ENCODE measurements at regions not wholly inside any gene's neighbourhood (a gene's known extent, or its start where the extent isn't known, plus 50 kb on each side); places are given as distances from the start of the nearest gene placed in this dataset.

- DNase-seq: no peak
Observed at GRCh38 chr6:93592417-93592816, 173.1 kb upstream of the EPHA7 start.

GRCh38 chr6:93586306-93586705, 166.9 kb upstream of the EPHA7 start:
- DNase-seq: no peak

- DNase-seq: no peak
Observed at GRCh38 chr6:93584300-93584699, 164.9 kb upstream of the EPHA7 start.

DNA sequence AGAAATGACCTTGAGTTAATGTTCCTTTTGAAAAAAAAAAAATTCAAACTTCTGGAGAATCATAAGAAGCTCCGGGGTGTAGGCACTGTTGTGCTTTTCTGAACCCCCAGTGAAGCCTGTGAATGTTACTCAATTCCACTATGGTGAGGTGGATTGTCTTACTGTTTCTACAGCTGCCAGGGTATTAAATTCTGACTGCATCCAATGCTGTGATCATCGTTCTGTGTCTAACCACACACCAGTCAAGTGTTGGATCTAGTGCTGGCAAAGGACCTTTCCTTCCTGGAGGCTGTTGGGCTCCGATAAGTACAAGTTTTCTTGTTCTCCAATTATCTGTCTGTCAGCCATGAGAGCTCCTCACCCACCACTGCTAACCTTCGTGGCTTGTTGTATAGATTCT, 162.0 kb upstream of the EPHA7 start:
- no peak for DNase-seq

- no peak for DNase-seq
Observed at GRCh38 chr6:93580446-93580845, 161.1 kb upstream of the EPHA7 start.

DNA sequence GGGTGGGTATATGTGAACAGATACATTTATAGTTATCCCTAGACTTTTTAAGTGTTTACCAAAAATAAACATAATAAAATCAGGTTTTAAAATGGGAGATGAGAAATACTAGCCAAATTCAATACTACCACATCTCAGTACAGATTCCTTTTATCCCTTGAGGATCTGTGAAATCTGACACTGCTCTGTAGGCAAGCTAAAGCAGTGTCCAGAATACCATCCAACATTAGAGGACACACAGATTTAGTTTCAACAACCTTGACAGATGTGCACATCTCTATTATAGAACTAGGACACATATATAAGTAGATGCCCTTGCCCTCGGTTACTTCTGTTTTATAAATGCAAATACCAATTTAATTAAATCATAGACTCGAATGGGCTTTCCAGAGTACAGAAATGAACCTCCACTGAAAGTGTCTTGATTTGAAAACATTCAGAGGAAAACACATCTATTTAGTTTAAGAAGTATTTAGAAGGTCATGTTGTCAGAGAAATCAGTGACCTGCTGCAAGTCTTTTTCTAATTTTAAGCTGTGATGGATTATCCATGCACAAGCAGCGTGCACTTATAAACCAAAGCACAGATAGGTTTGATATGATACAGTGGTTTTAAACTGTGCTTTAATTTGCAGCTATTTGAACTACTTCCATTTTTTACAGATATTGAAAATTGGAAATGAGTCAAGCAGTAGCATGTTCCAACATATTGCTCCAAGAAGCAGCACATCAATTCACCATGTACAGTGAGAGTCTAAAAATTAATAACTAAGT, 156.3 kb upstream of the EPHA7 start:
- no peak for DNase-seq

DNA sequence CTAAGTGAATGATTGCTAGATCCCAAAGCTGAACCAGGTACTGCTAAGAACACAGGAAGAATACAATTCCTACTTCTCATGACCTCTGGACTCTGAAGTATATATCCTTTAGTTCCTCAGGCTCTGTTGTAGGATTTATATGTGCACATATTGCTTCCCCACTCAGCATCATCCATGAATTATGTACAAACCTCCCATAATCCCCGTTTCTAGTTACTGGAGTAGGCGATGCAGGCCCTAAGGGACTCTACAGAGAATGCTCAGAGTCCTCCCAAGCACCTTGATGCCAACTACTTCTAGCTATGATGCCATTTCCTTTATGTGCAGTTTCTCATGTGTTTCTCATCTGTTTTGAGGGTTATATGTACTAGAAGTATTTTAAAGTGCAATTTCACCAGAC, 154.9 kb upstream of the EPHA7 start:
- DNase-seq: no peak

DNA sequence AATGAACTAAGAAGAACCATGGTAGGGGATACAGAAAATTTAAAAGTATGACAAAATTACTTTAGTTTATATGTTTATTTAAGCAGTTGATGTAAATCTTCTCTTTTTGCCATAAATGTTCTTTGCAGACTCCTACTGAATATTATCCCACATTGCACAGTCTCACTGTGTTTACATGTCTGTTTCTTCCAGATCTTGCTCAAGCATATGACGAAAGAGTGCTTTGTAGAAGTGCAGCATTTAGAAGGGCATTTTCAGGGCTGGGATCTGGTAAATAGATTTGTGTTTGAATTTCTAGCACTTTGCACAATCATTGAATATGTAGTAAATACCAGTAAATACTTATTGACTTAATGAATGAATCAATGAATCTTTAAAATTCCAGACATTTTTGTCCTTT, 152.0 kb upstream of the EPHA7 start:
- no peak for DNase-seq

- no peak for DNase-seq
Observed at GRCh38 chr6:93568169-93568568, 148.8 kb upstream of the EPHA7 start.

- DNase-seq: no peak
Observed at GRCh38 chr6:93567164-93567563, 147.8 kb upstream of the EPHA7 start.

DNA sequence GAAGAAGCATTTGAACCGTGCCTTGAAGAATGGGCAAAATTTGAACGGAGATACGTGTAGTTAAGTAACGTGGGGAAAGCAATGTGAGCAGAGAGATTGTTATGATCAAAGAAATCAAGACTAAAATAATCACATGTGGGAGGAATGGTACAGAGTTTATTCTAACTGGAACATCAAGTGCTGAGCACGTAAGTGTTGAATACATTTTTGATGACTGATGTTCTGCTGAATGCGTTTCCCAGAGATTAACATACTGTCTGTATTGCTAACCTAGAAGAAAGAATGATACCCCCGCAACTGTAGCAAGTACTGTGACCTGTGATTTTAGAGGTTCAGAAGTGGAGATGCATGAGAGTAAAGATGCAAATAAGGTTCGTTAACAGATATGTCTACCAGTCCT, 146.9 kb upstream of the EPHA7 start:
- DNase-seq: no peak

DNA sequence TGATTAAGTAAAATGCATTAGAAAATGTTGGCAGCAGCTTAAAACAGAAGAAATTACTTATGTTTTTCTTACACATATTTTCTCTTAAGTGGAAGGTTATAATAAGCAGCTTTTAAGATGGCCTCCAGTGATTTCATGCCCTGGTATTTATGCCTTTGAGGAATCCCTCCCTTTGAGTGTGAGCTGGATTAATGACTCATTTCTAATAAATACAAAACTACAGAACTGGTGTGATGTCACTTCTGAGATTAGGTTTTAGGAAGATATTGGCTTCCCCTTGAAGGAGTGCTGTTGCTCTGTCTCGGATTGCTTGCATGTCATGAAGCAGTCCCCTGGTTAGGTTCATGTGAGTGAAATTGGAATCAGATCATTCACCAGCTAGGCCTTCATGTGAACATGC, 143.2 kb upstream of the EPHA7 start:
- peak; percentile 9 for DNase-seq

- DNase-seq: no peak
Observed at GRCh38 chr6:93555292-93555691, 135.9 kb upstream of the EPHA7 start.

GRCh38 chr6:93554018-93554417, 134.7 kb upstream of the EPHA7 start:
- DNase-seq: no peak

- DNase-seq: no peak
Observed at GRCh38 chr6:93550551-93551276, 131.4 kb upstream of the EPHA7 start.

- DNase-seq: no peak
Observed at GRCh38 chr6:93549868-93550267, 130.5 kb upstream of the EPHA7 start.

DNA sequence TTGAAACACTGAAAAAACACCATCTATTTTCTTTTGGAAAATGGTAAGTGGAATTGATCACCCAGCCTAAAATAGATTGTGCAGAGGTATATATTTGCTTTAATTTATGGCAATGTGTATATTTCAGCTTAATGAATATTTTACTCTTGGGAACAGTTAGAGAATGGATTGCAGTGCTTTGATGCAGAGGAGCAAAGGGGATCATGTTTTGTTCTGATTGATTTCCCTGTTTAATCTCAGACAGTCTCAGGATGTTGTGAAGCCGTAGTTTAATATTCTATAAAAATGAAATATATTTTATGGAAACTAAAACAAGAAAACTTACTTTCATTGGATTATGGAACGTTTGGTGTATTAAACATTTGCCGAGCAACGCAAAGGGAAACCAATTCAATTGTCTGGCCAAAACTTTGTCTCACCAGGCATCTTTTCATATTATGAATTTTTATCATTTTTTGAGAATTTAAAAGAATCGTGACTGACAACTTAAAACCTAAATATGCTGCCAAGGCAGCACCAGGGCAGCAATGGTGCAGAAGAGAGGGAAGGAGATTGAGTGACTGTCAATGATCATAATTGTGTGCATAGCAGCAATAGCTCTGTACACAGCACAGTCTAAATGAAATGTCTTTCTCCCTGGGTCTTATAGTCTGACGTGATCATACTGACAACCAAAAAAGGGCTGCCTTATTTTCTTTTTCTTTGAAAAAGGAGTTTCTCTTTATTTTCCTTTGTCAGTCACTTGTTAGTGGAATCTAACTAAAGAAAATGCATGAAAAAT, 105.5 kb upstream of the EPHA7 start:
- no peak for DNase-seq

DNA sequence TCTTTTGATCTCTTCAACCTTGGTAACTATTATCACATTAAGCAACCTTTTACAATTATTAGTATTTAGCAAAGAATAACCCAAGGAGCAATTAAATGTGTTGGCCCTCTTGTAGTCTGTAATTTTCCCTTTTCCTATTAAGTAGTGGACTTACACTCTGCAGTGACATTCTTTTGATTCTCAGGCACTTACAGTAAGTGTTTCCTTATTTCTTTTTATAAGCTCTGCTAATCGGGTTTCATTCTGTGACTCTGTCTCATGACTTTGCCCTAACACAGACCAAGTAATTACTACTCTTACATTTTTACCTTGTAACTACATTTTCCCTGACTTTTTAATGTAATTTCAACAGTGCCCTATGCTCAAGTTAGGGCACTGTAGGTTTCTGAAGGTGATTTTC, 104.0 kb upstream of the EPHA7 start:
- no peak for DNase-seq

DNA sequence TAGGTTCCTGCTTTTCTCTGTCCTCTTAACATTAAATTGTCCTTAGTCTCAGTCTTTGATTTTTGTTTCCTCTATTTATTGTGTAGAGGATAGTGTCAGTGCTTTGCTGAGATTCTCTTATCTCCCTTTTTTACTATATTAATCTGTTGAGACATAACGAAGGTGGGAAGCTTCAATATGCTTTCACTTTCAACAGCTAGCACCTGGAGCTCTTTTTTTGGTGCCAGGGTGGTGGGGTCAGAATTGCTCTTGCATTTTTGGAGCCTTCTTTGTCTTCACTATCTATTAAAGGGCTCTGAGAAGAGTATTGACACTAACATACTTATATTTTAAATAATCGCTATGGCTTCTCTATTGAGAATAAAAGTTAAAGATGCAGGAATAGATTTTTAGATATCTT, 97.1 kb upstream of the EPHA7 start:
- no peak for DNase-seq

DNA sequence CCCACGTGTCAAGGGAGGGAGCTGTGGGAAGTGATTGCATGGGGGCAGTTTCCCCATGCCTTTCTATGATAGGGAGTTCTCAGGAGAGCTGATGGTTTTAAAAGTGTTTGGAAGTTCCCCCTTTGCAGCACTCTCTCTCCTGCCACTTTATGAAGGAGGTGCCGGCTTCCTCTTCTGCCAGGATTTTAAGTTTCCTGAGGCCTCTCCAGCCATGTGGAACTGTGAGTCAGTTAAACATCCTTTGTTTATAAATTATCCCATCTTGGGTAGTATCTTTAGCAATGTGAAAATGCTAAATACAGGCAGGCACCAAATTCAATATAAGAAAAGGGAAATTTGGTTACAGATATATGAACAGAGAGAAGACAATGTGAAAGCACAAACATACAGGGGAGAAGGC, 96.4 kb upstream of the EPHA7 start:
- no peak for DNase-seq

DNA sequence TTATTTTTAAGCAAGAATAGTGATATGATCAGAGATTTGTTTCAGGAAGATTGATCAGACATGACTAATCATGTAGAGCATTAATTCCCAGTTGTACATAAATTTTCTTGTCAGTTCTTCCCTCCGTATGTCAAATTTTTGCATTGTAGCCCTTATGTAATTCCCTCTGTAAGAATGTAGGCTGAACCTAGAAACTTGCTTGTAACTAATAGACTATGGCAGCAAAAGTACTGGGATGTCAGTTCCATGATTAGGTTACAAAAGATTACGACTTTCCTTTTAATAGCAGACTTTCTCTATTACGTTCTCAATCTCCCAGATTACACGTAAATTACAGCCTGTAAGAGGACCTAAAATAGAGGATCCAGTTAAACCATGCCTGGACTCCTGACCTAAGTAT, 79.4 kb upstream of the EPHA7 start:
- DNase-seq: no peak

- no peak for DNase-seq
Observed at GRCh38 chr6:93496548-93496947, 77.2 kb upstream of the EPHA7 start.

DNA sequence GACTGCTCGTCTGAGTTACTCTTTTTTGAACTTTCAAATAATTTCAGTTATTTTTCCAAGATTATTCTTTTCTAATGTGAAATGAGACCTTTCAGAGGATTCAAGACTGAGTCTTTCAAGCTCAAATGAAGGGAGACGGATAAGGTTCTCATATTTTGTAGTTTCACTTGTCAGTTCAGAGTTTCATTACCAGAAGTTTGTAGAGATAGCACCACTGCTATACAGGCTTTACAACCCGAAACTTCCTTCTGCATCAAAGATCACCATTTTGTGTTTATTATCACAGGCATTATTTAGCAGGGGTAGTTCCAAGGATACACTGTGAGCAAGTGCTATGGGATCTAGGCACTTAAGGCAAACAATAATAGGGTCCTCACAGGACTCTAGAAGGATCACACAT, 74.7 kb upstream of the EPHA7 start:
- DNase-seq: no peak

DNA sequence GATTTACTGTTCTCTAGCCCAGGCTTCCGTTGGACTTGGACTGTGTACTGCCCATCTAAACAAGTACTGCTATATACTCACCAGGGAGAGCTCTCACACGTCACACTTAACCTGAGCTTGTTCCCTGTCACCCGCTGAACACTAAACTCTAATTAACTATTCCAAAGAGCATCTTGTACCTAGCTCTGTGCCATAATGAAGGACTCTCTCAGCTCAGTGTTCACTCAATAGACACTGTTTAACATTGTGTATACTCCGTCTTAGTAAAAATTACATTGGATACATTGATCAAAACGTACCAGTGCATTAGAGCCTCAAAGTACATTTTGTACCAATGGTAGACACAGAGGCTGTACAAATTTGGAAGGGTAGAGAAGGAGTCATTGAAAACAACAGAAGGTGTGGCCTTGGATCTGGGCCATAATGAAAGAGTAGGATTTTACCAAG, 55.4 kb upstream of the EPHA7 start:
- no peak for DNase-seq

All from fibroblast of skin of right quadriceps (primary cell).